NCI-H1092 treated with DMSO at 0.1 percent for 48 hours (cell line): ENCODE measurements at regions not wholly inside any gene's neighbourhood (a gene's known extent, or its start where the extent isn't known, plus 50 kb on each side); places are given as distances from the start of the nearest gene placed in this dataset.
"Not testable (repeated sequence)": the region's sequence is repeated elsewhere in the genome, so short reads cannot be mapped to it uniquely, and the experiment has no call there.

Experiments used
- DNase-seq: peaks from one replicate; lab custom pipeline; 2025; lab: John Stamatoyannopoulos, UW

DNA sequence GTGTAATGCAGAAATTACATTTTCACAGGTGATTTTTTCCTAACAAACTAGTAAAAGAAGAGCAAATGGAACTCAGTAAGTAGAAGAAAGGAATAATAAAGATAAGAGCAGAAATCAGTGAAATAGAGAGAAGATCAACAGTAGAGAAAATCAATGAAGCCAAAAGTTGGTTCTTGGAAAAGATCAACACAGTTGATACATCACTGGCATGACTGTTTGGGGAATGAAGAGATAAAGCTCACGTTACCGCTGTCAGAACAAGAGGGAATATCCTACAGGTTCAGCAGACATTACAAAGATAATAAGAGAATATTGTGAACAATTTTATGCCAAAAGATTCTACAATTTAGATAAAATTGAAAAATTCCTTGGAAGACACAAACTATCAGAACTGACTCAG is 146.4 kb downstream of the ACTR3B start:
- no peak for DNase-seq

DNA sequence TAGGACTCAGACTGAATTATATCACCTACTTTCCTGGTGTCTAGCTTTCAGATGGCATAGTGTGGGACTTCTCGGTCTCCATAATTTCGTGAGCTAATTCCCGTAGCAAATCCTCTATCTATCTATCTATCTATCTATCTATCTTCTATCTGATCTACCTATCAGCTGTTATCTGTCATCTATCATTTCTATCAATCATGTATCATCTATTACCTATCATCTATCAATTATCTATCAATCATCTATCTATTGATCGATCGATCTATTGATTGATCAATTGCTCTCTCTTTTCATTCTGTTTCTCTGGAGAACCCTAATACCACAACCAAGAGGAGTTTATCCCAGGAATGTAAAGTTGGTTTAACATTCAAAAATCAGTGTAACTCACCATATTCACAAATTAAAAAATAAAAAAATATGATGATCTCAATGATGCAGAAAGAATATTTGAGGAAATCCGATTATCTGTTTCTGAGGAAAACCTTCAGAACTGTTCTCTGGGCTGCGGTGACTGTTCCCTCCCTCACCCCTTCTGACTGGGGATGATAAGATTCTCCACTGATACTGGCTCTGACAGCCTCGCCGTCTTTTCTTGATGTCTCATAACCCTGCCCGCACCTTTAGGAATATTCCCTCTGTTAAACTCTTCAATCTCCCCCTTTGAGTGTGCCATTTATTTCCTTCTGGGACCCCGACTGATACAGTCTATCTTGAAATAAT is 147.7 kb downstream of the ACTR3B start:
- DNase-seq: no peak

DNA sequence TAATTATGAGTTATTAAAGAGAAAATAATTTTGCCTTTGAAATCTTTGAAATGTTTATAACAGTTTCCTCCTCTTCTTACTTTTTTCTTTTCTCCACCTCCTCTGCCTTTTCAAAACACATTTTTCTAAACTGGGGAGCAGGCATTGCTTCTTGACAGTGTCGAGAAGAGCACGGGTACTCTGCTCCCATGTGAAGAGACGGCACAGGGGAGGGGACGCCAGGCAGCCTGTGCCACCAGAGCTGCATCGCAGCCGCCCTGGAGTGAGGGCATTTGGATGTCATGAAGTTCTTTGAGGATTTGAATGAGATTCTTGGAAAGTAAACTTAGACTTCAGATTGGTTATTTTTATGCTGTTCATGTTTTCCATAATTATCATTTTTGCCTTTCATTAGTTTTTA is 149.7 kb downstream of the ACTR3B start:
- DNase-seq: no peak

DNA sequence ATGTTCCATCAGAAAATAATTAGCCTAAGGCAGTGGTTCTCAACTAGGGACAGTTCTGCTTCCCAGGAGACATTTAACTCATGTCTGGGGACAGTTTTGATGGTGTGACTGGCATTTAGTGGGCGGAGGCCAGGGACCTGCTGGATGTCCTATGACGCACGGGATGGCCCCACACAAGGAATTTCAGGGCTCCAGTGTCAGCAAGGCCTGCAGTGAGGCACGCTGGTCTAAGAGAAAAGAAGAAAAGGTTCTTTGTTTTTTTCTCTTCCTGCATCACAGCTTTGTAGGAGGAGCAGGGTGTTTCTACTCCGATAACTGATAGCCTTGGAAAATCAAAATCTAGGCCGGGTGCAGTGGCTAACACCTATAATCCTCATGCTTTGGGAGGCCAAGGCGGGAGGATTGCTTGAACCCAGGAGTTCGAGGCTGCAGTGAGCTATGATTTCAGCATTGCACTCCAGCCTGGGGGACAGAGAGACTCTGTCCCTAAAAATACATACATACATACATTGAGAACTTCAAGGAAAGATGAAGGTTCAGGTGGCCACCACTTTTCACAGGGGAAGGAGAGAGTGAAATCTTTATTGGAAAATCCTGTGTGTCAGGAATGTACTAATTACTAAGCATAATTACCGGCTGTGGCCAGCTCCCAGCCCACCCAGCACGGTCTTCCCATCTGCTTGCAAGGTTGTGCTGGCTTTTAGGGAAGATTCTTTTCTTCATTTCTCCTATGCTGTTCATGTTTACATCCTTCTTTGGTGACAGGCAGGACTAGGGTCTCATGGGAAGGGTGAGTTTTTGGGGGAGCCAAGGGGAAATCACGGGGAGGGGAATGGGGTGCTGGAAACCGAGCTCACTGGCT is 150.4 kb downstream of the ACTR3B start:
- no peak for DNase-seq

DNA sequence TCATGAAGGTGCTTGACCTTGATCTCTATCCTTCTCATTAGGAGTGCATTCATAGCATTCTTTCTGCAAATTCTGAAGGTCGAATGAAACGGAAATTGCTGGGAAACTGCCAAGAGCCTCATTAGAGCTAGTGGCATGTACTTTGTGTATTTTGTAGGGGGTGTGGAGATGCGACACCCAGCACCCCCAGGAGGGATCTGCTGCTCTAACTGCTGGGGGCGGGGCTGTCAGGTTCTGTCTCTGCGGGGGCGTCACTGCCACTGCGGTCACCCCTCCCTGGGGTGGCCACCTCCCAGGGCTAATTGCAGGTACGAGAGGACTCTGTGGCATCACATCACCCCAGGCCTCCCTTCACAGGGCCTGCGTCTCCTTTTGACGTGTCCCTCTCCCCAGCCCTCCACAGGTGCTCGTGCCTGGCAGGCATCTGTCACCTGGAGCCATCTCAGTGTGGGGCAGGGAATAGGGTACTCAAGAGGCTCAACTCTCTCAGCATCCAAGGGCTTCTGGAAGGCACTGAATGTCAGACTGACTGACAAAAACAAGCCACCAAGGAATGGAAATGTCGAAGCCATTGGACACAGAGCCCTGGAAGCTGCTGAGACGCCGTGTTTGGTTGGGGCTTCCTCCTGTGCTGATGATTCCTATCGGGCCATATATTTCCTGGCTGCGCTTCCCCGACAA is 151.1 kb downstream of the ACTR3B start:
- peak; percentile 68 for DNase-seq

DNA sequence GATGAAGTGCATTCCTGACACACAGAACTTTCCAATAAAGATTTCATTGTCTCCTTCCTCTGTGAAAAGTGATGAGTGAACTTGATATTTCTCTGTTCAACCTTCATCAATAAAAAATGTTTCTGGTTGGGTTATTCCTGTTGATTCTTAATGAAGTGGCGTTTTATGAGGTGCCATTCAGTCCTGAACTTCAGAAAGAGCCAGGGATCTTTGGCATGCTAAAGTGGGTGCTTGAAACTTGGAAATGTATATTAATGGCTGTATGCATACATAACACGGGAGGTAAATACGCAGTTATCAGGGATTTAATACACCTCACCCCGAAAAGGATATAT is 151.6 kb downstream of the ACTR3B start:
- no peak for DNase-seq

DNA sequence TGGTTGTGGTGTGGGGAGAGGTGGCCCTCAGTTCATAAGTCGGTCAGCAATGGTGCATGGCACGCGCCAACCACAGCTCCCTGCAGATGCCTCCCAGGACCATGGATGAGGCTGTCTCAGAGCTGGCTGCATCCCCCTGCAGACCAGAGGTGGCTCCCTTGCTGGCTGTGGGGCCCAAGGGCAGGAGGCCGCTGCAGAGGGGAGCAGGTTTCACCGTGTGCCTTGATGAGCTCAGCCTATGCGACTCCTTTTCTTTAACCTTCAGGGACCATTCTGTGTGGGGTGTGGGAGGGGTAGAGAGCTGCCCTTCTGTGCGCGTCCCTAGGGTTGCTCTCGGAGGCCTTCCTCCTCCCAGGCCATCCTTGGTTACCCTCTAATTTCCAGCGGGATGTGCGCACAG is 152.4 kb downstream of the ACTR3B start:
- DNase-seq: no peak

DNA sequence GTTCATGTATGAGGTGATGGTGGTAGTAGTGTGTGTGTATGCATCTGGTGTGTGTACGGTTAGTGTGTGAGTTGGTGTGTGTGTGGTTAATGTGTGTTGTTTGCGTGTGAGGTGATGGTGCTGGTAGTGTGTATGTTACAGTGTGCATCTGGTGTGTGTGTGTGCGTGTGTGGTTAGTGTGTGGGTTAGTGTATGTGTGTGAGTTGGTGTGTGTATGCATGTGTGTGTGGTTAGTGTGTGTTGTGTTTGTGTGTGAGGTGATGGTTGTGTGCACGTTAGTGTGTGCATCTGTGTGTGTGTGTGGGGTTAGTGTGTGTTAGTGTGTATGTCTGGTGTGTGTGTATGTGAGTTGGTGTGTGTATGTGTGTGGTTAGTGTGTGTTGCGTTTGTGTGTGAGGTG is 153.0 kb downstream of the ACTR3B start:
- no peak for DNase-seq

DNA sequence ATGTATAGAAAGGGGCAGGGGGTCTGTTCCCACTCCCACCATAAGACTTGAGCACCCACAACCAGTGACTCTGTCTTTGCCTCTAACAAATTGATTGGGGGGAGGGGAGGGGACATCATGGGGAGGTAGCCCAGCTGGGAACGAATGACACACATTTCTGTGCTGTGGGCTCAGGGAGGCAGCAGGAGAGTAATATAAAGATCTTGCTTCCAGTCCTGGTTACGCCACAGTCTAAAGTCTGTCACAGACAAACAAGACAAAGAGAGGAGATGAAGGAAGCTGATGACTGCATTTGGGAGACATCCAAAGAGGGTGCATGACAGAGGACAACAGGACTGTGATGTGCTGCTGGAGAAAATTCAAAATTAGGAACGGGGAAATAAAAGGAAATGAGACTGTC is 153.9 kb downstream of the ACTR3B start:
- DNase-seq: no peak

DNA sequence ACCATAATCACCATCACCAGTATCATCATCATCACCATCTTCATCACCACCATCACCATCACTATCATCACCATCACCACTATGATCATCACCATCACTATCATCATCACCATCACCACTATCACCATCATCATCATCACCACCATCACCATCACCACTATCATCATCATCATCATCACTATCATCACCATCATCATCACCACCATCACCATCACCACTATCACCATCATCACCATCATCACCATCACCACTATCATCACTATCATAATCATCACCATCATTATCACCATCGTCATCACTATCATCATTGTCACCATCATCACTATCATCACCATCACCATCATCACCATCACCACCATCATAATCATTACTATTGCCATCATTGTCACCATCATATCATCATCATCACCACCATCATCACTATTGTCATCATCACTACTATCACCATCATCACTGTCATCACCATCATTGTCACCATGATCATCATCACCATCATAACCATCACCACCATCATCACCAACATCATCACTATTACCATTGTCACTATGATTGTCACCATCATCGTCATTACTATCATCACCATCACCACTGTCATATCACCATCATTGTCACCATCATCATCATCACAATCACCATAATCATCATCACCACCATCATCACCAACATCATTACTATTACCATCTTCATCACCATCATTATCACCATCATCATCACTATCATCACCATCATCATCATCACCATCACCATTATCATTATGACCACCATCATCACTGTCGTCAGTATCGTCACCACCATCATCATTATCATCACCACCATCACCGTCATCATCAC is 154.7 kb downstream of the ACTR3B start:
- DNase-seq: no peak

DNA sequence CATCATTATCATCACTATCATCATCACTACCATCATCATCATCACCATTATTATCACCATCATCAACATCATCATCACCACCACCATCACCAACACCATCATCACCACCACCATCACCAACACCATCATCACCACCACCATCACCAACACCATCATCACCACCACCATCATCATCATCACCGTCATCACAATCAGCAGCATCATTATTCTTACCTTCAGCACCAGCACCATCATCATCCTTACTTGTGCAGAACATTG is 155.2 kb downstream of the ACTR3B start:
- DNase-seq: not testable (repeated sequence)

DNA sequence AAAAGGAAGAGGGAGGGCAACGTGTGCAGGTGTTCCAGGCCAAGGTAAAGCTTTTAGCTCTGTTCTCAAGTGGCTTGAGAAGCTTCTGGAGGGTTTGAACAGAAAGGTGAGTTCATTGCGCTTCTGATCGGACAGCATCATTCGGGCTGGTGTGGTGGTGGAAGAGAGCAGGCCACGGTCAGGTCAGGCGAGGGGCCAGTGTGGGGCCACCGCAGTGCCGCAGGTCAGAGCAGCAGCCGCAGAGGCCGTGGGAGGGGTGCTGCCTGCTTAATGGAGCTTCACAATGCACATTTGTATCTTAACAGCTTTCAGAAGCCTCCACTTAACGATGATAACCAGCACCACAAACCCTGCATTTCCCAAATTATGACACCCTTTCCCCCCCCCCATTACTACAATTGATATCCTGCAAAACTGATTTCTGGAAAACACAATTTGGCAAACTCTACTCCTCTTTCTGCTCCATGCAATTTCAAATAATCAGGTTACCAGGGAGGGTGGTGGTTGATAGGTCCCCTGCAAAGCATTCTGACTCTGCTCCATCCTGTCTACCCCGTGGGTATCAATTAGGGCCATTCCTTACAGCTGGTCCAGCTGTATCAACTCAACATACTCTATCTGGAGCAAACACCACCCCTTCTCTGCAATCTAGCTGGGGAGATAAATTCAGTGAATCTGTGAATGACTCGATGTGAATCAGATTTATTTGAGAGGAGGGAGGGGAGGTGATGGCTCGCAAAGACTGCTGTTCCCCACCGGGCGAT is 162.9 kb downstream of the ACTR3B start:
- DNase-seq: no peak

DNA sequence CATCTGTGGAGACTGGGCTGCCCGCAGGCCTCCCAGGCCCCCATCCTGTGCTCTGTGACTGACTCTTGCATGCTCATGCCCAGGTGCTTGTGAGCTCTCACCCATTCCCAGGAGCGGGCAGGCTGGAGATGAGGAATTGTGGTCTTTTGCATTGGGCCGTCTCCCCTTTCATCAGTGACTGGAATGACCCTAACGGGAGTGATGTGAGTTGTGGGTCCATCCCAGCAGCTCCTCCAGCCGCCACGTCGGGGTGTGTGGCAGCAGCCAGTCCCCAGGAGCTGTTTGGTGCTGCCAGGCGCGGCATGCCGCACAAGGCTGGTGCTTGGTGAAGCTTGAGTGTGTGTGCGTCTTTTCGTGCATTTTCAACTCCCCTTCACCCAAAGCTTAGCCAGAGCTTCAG is 164.2 kb downstream of the ACTR3B start:
- DNase-seq: no peak

DNA sequence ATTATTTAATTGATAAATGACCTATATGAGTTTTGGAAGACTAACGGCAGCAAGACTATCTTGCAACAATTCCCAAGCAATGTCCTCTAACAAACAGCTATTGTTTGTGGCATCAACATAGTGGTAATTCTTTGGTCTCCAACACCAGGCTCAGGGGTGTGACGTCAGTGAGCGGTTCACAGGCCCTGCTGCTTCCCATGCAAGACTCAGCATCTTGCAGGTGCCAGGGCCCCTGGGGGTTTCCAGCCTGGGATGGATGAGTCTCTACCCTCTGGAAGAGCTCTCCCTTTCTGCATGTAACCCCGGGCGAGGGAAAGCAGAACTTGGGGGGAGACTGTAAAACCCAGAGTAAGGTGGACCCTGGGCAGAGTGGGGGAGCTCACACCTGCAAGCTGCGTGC is 164.7 kb downstream of the ACTR3B start:
- no peak for DNase-seq

DNA sequence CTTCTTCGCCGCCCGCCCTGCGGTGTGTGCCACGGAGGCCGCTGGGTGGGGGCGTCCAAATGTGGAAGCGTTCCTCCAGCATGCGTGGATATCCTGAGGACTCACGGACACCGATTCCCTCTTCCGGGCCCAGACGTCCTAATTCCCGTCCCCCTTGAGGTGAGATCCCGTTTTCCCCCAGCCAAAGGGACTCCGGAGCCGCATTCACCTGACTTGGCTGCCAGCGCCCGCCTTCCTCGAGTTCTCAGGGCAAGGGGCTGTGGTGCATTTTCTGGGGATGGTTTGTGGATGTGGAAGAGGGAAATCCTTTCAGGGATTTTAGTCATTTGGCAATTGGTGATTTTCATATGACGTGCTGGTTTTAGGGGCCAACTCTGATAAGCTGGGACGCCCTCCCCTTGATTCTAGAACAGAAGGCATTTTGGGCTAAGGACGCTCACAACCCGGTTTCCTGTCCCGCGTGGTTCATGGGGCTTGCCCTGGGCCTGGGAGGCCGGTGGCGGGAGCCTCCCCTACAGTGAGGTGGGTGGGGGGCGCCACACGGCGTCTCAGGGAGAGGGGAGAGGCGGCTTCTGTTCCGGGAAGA is 165.4 kb downstream of the ACTR3B start:
- no peak for DNase-seq

DNA sequence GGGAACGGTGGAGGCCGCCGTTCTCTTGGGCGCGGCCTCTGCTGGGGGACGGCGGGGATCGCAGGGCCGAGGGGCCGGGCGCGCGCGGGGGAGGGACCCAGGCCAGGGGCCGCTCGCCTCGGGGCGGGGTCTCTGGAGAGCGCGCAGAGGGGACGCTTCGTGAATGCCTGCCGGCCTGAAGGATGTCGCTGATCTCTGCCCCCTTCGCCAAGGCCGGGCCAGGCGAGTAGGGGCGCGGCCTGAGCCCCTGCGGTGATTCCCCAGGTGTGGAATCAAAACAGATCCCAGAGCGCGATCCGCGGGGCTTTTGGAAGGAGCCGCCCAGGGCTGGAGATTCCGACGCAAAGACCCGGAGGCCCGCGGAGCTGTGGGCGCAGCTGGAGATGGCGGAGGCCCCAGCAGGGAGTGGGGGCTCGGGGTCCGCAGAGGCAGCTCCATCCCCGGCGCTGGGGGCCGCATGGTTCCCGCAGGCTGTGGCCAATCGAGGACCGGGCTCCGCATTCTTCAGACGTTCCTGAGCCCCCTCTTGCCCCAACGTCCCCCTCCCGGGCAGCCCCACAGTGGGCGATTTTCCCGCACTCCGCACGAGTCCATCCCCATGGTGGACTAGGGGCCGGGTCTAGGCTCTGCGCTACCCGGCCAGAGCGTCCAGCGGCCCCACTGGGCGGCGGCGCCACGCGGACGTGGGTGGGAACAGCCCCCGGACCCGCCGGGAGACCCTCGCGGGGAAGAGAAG is 166.0 kb downstream of the ACTR3B start:
- no peak for DNase-seq

DNA sequence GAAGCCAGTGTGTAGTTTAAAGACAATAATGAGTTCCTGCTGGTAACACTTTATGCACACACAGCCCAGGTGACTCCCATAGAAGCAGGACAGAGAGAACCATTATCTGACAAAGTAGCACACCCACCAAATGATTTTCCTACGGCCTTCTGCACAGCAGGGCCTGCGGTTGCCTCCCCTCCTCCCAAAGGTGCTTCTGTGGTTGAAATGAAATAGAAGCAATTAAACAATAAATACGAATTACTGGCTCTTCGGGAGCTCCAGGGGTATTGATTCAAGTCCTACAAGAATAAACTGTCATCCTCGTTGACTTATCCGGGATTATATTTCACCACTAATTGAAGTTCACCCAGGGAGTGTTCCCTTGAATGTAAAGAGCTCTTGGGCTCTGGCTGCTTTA is 172.1 kb downstream of the ACTR3B start:
- DNase-seq: peak; percentile 85

DNA sequence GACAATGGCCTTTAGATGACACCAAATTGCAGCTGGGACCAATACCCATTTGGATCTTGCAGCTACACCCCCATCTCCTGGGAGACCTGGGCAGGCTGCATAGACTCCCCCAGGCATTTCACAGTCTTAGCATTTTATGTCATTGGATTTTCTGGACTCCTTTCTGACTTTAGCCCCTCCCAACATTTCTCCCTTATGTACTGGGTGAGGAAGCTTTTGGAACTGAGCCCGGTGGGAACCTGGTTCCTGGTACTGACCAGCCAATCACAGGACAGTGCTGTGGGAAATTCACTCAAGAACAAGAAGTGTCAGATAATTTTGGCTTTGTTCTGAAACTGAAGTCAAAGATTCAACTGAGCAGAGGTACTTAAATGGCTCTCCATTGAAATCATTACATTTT is 177.7 kb downstream of the ACTR3B start:
- no peak for DNase-seq

DNA sequence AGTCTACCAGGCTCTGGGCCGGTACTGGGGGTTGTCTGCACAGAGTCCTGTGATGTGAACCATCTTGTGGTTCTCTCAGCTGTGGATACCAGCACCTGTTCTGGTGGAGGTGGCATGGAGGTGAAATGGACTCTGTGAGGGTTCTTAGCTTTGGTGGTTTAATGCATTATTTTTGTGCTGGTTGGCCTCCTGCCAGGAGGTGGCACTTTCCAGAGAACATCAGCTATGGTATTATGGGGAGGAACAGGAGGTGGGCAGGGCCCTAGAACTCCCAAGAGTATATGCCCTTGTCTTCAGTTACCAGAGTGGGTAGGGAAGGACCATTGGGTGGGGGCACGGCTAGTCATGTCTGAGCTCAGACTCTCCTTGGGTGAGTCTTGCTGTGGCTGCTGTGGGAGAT is 187.1 kb downstream of the ACTR3B start:
- DNase-seq: not testable (repeated sequence)

DNA sequence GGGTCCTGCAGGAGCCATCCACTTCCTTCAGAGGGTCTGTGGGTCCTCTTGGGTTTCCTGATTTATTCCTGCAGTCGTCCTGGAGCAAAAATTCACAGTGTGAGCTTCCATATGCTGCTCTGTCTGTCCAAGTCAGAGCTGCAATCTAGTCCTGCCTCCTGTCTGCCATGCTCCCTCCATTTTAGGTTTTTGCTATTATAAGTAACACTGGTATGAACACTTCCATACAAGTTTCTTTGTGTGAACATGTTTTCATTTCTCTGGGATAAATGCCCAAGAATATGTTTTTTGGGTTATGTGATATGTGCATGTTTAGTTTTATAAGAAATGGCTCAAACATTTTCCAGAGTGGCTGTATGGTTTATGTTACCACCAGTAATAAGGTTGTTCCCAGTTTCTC is 188.1 kb downstream of the ACTR3B start:
- DNase-seq: no peak

DNA sequence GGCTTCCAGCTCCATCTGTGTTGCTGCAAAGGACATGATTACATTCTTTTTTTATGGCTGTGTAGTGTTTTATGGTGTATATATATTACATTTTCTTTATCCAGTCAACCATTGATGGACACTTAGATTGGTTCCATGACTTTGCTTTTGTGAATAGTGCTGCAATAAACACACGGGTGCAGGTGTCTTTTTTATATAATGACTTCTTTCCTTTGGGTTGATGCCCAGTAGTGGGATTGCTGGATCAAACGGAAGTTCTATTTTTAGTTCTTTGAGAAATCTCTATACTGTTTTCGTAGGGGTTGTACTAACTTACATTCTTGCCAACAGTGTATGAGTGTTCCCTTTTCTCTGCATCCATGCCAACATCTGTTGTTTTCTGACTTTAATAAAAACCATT is 189.7 kb downstream of the ACTR3B start:
- peak; percentile 57 for DNase-seq
